ENCODE measurements at regions not wholly inside any gene's neighbourhood (a gene's known extent, or its start where the extent isn't known, plus 50 kb on each side); places are given as distances from the start of the nearest gene placed in this dataset.

DNA sequence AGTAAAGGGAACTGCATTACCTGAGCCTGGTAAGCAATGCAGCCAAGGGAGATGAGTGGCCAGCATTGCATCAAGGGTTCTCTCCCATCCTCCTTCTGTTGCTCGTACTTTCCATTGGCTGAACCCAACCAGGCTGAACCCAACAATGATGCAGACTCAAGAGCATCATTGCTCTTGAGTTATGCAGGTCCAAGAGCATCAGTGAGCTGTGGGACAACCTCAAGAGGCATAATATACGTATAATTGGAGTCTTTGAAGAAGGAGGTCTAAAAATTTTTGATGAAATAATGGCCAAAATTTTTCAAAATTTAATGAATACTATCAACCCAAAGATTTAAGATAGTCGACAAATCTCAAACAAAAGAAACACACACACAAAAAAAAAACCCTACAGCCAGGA lies 213.0 kb downstream of the RNF152 start:
- peaks cover 6% of the 10 kb centered on the region for H3K9me3 ChIP-seq (ENCODE audit: control insufficient read depth, low read depth, low read length)

More for the DNA sequence above, 213.0 kb downstream of the RNF152 start:
- no peak overlapping the region for H4K8ac ChIP-seq (replicated peaks; ENCODE audit: insufficient read length, low read depth, low read length)
- Mint-ChIP-seq H3K4me3 (no peak overlapping the region), H3K4me1 (peaks cover 12 to 15% of the 10 kb centered on the region in 2 experiments), H3K27me3 (ENCODE audit: low read depth) (no peaks in the 10 kb centered on the region), H3K27ac (no peak overlapping the region), H3K36me3 (ENCODE audit: insufficient read depth in 1 of 3, low read depth in 3 of 3) (peaks cover 16 to 29% (median 18%) of the 10 kb centered on the region in 3 experiments), H3K9me3 (peaks cover 19 to 21% of the 10 kb centered on the region in 2 experiments)
- no peaks in the 10 kb centered on the region for H3K23me2 ChIP-seq (ENCODE audit: insufficient read length, low read depth, low read length, poor library complexity, severe bottlenecking)
- no peak overlapping the region for H3K14ac ChIP-seq (ENCODE audit: insufficient read depth, low read length)
- no peaks in the 10 kb centered on the region for H3K79me2 ChIP-seq (ENCODE audit: insufficient read depth, low read length)
- H3K79me1 ChIP-seq (ENCODE audit: insufficient read depth, low read depth, low read length, poor library complexity, severe bottlenecking), result no peaks in the 10 kb centered on the region
- H3K56ac ChIP-seq (ENCODE audit: insufficient read length, low read depth, low read length), result no peak overlapping the region
- H2BK5ac ChIP-seq (ENCODE audit: insufficient read length, low read length), result no peak overlapping the region
- WGBS (ENCODE audit: extremely low coverage, insufficient read length, low lambda C conversion rate), result no CpG with 5 or more reads among the region's 3 CpGs
- no peaks in the 10 kb centered on the region for H3K27me3 ChIP-seq (ENCODE audit: insufficient read depth, low read length)
- no peak overlapping the region for H2BK120ac ChIP-seq (ENCODE audit: low read depth, low read length, poor library complexity, severe bottlenecking)
- H3K4me2 ChIP-seq (ENCODE audit: insufficient read depth, insufficient read length, low read length), result no peak overlapping the region
- H2BK12ac ChIP-seq (ENCODE audit: insufficient read length, low read depth, low read length), result no peak overlapping the region
- H2BK15ac ChIP-seq (ENCODE audit: low read depth, low read length), result no peak overlapping the region
- no peak overlapping the region for H3K9ac ChIP-seq (ENCODE audit: extremely low read depth, insufficient read length, low read length)
- no peak overlapping the region for H3K4ac ChIP-seq (ENCODE audit: low read depth, low read length)
- H3T11ph ChIP-seq (ENCODE audit: low read length), result no peak overlapping the region
- H2AFZ ChIP-seq (ENCODE audit: low read length), result no peak overlapping the region
- H4K5ac ChIP-seq (ENCODE audit: insufficient read length, low read depth, low read length), result no peak overlapping the region
- no peak overlapping the region for H2AK5ac ChIP-seq (ENCODE audit: insufficient read length, low read length)
- no peak overlapping the region for H3K27ac ChIP-seq (ENCODE audit: insufficient read length, low read depth, low read length)
- H3K23ac ChIP-seq (ENCODE audit: insufficient read length, low read depth, low read length), result no peak overlapping the region
- no peak overlapping the region for H3K18ac ChIP-seq (ENCODE audit: insufficient read length, low read depth, low read length)
- H3K4me1 ChIP-seq (ENCODE audit: insufficient read depth, low read length), result no peaks in the 10 kb centered on the region
- no peak overlapping the region for H2BK20ac ChIP-seq (ENCODE audit: low read depth, low read length, poor library complexity, severe bottlenecking)
- H4K20me1 ChIP-seq (ENCODE audit: control insufficient read depth, insufficient read depth, insufficient read length), result no peaks in the 10 kb centered on the region
- no peak overlapping the region for H4K91ac ChIP-seq (ENCODE audit: insufficient read length, low read depth, low read length)
- TF ChIP-seq CTCF (conservative IDR thresholded peaks at IDR 0.05), result no peak
- no peak for DNase-seq
